ELR (cell line): ENCODE measurements at regions not wholly inside any gene's neighbourhood (a gene's known extent, or its start where the extent isn't known, plus 50 kb on each side); places are given as distances from the start of the nearest gene placed in this dataset.
A peak's percentile ranks its signal among the peaks of the same experiment; 100 is the strongest.

Experiments used
- DNase-seq: peaks from one replicate; pipeline ENCODE4 v3.0.0-alpha.2; 2015; ENCODE audit warnings: low read depth

DNA sequence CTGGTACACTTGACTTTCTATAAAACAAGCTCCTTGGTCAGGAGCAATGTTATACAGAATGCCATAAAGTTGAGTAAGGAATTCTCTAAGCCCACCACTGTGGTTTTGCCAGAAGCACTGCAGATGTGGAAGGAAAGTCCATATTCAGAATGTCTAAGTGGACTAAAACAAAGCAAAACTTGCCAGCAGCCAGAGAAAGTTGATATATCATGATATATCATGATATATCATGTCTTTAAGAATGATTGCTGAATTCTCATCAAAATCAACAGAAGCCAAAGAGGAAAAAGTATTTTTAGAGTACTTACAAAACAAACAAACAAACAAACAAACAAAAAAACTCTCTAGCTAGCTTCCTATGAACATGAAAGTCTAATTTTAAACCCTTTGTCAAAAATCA is 424.8 kb upstream of the OR4E1 start:
- DNase-seq = no peak

DNA sequence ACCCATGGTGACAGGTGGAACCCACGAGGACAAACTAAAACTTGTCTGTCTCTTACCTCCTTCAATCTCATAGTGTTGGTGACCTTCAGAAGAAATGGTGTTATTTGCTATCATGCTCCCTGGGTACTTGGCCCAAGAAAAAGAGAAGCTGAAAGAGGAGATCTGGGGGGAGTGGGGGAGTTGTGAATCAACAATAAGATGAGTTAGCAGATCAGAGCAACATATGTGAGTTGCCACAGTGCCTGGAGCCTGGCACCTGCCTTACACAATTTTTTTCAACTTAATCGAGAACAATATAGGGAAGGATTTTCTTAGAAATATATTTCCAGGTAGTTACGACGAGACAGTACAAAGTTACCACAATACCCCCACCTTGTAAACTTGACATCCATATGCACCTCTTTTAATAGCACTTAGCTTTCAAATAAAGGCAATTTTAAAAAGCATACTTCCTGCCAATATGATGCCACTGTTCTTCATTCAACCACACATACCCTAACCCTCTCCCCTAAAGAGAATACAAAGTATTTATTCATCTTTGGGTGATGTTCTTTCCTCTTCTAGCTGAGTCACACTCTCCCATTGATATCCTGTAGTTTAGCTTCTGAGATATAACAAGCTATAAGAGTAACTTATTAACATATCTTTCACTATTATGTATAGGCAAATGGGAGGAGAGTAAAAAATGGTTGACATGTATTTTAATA is 424.1 kb upstream of the OR4E1 start:
- no peak for DNase-seq

DNA sequence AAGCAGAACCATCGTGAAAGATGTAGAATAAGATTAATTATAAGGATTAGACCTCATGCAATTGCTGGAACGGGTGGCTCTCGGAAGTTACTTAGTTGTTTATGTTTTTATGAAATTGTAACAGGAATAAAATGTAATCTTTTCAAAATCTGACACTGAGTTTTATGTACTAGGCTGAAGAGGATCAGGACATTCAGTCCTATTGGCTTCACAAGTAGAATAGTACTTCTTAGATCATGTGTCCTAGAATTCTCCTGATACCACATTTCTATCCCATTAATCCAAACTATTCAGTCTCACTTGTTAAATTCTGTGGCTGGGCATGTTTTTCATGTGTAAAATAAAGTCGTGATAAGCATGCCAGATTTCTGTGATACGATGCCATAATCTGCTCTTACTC is 423.5 kb upstream of the OR4E1 start:
- DNase-seq = no peak

DNA sequence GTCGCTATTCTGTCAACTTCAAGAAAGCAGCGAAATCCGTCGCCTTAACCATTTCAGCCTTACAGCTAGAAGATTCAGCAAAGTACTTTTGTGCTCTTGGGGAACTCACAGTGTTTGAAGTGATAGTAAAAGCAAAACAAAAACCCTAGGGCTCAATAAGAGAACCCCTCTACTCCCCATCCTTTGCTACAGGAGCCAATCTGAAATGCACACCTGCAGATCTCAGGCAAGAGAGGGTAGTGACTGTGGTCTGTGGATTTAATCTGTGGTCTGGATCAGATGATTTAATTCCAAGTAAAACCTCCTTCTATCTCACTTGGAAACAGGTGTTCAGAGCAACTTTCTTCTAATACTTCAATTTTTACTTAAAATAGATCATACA is 422.9 kb upstream of the OR4E1 start:
- no peak for DNase-seq

DNA sequence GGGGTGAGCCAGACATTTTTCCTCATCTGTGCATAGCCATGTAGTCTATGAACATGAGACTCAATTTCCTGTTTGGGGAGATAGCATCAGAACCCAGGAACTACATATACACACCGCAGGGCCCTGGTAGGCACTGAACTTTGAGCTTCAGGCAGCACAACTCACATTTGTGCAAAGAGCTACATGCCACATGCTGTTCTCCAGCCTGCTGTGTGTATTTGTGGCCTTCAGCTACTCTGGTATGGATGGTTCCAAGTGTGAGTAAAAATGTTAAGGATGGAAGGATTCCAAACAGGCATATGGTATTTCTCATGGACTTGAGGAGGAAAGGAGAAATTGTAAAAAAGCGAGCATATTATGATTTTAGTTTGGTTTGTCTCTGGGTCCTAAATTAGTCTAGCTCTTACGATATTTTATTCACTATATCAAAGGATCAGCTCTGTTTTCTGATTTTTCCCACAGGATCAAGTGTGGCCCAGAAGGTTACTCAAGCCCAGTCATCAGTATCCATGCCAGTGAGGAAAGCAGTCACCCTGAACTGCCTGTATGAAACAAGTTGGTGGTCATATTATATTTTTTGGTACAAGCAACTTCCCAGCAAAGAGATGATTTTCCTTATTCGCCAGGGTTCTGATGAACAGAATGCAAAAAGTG is 422.4 kb upstream of the OR4E1 start:
- no peak for DNase-seq

DNA sequence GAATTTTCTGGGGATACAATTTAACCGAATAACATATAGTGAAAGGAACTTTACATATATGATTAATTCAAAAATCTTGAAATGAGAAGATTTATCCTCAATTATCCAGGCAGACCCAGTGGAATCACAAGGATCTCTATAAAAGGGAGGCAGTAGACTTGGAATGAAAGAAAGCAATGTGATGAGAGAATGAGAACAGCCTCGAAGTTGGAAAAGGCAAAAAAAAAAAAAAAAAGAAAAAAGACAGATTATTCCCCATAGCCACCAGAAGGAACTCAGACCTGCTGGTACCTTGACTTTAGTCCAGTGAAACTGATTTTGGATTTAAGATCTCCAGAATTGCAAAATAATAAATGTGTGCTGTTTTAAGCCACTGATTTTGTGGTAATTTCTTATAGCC is 416.3 kb upstream of the OR4E1 start:
- no peak for DNase-seq

DNA sequence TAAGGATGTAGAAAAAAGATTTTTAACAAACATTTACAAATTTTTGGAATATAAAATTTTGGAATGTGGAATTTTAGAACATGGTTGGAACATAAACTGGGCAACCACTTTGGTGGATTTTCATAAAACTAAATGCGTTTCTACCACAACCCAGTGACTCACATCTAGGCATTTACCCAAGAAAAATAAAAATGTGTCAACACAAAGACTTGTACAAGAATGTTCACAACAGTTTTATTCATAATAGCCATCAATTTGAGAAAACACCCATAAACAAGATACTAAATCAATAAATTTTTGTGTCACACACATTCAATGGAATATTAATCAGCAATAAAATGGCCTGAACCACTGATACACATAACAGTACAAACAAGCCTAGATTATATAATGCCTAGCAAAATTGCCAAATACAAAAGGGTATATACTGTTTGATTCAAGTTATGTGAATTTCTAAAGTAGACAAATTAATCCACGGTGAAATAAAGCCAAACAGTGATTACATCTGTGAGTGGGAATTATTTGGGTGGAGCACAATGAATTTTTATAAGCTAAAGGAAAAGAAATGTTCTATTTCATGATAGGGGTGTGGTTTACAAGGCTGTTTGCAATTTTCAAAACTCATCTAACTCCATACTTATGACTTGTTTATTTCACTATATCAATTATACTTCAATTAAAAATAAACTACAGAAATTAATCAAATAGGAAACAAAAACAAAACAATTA is 415.2 kb upstream of the OR4E1 start:
- peak; percentile 4 for DNase-seq

DNA sequence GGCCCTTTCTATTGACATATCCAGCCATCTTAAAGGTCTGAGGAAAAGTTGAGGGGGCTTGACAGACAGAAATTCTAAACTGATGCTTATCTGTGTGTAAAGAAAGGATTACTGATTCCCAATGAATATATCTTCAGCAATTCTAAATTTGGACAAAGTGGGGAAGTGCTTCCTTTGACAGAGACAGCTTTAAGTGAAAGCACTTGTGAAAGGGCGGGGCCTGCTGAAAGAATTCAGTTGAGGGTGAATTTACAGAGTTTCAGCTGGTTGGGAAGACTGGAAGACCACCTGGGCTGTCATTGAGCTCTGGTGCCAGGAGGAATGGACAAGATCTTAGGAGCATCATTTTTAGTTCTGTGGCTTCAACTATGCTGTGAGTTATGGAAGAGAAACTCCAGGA is 412.5 kb upstream of the OR4E1 start:
- DNase-seq = no peak

DNA sequence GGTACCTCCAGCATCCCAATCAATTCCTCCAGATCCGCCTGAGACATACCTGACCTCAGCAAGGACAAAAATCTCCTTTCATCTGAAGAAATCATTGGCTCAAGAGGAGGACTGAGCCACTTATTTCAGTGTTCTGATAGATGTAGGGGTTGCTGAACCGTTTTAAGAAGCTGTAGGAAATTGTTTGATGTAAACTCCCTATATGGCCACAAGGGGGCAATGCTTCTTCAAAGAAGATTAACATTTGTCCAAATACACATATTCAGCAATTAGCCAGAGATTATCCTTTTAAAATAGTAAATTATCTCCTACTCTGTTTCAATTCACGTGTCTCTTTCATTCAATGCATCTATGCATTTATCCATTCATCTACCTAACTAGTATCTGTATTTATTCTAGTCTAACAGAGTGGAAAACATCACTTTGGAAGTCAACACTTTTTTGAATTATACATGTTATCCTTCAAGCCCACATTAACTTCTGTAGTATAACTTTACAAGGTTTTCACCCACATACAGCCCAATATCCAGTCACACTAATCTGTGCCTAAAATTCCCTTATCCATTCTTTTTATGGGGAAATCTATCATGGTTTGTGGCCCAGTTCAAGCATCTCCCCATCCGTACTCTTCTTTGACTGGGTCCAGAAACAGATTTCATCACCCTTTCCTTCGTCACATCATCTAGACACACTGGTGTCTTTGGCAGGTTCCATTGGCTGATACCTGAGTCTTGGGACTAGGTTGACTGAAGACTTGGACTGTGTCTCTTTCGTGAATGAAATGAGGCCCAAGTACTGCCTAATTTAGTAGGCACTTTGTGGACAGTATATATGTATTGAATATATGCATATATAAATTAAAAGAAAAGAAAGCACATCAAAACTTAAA is 411.0 kb upstream of the OR4E1 start:
- peak; percentile 58 for DNase-seq

DNA sequence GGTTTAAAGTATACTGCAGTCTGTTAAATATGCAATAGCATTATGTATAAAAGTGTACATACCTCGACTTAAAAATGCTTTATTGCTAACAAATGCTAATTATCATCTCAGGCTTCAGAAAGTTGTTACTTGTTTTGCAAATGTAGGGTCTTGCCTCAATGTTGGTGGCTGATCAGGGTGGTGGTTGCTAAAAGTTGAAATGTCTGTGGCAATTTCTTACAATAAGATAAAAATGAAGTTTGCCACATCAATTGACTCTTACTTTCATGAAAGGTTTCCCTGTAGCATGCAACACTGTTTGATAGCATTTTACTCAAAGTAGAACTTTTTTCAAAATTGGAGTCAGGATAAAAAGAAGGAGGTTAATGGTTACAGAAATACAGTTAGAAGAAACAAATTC is 407.7 kb upstream of the OR4E1 start:
- DNase-seq = no peak

DNA sequence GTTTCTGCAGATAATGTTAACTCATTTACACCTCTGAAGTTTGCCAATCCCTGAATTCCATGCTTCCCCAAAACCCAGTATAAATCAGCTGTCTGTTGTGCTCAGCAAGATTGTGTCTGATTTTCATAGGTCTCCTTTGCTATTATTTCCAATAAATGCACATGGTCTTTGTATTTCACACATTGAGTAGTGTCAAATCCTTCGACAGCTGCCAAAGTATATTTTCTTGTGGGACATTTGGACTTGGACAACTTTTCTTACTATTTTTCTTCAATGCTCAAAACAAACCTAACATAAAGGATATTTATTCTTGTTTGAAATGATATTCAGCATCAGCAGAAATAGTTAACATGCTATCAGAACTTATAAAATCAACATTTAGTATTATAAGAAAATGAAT is 406.1 kb upstream of the OR4E1 start:
- DNase-seq = no peak

DNA sequence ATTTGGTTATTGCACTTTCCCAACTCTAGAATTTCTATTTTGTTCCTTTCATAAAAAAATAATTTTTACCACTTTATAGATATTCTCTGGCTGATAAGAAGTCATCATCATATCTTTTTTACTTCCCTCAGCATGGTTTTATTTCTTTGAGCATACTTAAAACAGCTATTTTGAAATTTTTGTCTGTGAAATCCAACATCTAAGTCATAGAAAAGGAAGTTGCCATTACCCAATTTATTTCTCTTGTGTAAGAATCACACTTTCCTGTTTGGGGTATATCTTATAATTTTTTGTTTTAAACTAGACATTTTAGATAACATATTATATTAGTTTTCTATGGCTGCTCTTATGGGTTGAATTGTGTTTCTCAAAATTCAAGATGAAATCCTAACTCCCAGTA is 400.2 kb upstream of the OR4E1 start:
- no peak for DNase-seq

DNA sequence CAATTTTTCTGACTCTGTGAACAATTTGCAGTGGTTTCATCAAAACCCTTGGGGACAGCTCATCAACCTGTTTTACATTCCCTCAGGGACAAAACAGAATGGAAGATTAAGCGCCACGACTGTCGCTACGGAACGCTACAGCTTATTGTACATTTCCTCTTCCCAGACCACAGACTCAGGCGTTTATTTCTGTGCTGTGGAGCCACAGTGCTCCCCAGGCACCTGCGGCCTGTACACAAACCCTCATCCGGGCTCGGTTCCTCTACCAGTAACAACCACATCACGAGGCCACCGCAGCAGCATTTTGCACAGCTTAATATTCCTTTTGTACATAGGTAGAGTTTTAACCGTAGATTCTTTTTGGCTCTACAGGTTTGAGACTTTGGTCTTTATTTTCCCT is 397.4 kb upstream of the OR4E1 start:
- DNase-seq = no peak

DNA sequence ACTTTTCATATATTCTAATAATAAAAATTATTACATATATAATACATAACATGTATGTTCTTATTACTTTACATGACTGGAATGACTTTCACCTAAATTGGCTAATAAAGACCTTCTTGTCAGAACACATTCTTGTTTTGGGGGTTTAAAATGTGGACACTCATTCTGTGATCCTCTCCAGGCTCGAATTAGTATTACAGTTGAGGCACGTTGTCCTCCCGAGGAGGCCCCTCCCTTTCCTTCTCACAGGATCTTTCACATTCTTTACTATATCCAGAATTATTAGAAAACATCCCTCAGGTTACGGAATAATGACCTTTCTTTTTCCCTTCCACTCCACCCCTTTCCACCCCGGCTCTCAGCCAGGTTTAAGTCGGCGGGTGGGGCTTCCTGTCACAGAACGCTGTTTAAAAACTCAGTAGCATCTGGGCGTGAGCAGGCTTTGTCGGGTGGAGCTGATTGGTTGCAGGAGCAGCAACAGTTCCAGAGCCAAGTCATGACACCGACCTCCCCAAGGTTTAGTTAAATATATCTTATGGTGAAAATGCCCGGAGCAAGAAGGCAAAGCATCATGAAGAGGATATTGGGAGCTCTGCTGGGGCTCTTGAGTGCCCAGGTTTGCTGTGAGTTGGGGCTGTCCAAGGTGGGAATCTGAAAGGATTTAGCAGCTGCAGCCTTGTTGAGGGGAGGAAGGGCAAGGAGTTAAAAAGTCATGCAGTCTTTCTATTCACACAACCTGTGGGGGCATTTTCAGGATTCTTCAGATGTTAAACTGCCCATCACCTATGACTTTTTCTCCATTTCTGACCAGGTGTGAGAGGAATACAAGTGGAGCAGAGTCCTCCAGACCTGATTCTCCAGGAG is 396.7 kb upstream of the OR4E1 start:
- no peak for DNase-seq

DNA sequence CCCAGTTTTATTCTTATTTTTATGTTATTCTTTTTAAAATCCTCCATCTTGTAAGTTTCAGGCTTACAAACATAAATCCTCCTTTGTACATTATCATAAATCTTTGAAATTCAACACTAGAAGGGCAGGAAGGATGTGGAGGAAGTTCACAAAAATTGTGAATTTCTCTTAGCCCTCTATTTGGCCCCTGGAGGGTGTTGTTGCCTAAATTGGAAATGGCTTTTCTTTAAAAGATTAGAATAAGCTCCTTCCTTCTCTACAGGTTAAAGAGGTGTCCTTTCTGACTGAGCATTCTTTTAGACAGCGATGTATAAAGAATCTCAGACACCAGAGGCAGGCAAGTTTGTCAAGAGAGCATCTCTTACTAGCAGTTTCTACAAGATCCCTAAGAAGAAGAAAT is 391.7 kb upstream of the OR4E1 start:
- DNase-seq = no peak

DNA sequence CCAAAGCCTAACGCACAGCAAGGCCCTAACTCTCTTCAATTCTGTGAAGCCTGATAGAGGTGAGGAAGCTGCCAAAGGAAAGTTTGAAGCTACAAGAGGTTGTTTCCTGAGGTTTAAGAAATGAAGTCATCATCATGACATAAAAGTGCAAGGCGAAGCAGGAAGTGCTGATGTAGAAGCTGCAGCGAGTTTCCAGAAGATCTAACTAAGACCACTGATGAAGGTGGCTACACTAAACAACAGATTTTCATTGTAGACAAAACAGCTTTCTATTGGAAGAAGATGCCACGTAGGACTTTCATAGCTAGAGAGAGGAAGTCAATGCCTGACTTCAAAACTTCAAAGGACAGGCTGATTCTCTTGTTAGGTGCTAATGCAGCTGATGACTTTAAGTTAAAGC is 385.6 kb upstream of the OR4E1 start:
- no peak for DNase-seq

DNA sequence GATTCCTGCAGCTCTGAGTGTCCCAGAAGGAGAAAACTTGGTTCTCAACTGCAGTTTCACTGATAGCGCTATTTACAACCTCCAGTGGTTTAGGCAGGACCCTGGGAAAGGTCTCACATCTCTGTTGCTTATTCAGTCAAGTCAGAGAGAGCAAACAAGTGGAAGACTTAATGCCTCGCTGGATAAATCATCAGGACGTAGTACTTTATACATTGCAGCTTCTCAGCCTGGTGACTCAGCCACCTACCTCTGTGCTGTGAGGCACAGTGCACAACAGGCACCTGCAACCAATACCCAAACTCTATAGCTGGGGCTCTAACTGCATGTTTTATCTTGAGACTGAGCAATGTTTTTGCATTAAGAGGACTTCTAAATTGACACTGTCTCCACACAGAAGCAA is 379.2 kb upstream of the OR4E1 start:
- no peak for DNase-seq

DNA sequence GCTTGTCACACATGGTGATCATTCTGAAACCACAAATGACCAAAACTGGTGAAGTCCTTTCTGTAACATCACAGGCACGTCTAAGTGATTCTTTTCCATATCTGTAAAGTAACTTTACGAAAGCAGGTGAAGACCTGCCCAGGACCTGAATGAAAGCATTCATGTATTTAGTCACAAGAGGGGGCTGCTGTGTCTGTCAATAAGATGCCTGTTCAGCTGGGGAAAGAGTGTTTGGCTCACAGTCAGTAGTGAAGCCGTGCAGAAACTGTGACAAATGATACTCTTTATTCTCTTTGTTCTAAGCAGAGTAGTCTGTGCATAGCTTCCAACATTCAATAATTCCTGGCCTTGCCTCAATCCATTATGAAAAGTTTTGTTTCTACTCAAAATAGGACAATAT is 373.5 kb upstream of the OR4E1 start:
- DNase-seq = peak; percentile 3

DNA sequence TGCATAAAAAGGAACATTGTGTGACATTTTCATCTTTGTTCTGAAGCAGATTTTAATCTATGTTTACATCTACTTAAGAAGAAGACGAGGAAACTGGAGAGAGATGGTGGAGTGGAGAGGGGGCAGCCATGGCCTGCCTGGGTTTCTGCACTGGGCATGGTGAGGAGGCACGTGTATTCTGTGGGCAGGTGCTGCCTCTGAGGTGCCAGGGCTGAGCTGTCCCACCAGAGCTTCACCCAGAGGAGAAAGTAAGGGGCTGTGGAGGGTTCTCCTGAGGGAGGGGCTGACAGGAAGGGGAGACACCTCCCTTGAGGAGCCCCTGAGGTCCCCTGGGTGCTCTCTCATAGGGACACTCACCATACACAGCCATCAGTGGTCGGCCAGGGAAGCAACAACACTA is 372.4 kb upstream of the OR4E1 start:
- no peak for DNase-seq

DNA sequence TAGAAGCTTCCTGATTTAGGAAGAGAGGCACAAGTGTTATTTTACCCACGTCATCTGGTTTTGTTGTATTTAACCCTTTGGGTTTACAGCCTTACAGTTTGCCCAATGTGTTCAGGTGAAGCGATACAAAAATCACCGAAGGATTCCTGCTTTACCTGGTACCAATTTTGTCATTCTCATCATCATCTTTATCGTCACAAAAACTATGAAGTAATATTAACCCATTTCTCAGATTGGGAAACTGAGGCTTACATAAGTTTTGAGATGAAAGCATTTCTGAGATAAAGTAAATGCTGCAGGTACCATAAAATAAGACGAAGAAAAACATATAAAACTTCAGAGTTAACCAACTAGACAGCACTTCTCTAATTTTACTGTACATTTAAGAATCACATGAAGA is 370.6 kb upstream of the OR4E1 start:
- DNase-seq = no peak

DNA sequence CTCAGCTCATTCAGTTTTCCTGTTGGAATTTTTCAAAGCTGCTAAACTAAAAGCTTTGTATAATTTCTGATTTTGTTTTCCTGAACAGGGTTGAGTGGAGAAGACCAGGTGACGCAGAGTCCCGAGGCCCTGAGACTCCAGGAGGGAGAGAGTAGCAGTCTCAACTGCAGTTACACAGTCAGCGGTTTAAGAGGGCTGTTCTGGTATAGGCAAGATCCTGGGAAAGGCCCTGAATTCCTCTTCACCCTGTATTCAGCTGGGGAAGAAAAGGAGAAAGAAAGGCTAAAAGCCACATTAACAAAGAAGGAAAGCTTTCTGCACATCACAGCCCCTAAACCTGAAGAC is 367.1 kb upstream of the OR4E1 start:
- no peak for DNase-seq
